ENCODE measurements at regions not wholly inside any gene's neighbourhood (a gene's known extent, or its start where the extent isn't known, plus 50 kb on each side); places are given as distances from the start of the nearest gene placed in this dataset.

GRCh38 chr2:177029501-177029900 lies 183.1 kb upstream of the HNRNPA3 start:
- H3K27ac ChIP-seq = no peak overlapping the region
- H3K4me1 ChIP-seq = no peaks in the 10 kb centered on the region
- H3K9me3 ChIP-seq = no peaks in the 10 kb centered on the region
- TF ChIP-seq CTCF (IDR thresholded peaks at IDR 0.05) = no peak
- no peaks in the 10 kb centered on the region for H3K36me3 ChIP-seq
- no peak for DNase-seq
- intact Hi-C loops (cut with DNase I) = no loop called here
- peaks cover 0 to 5% (median 0%) of the 10 kb centered on the region in 4 donors for H3K27me3 ChIP-seq
- WGBS, 2 donors = 17 to 21% methylated on average over 2 of the region's 2 CpGs
- no peak for ATAC-seq
- no peak overlapping the region for H3K4me3 ChIP-seq
- FAIRE-seq = no peak

GRCh38 chr2:177029901-177030300 lies 182.7 kb upstream of the HNRNPA3 start:
- peaks cover 0 to 5% (median 0%) of the 10 kb centered on the region in 4 donors for H3K27me3 ChIP-seq
- 87 to 93% methylated on average over 2 of the region's 2 CpGs for WGBS, 2 donors
- no peaks in the 10 kb centered on the region for H3K9me3 ChIP-seq
- intact Hi-C loops (cut with DNase I) = no loop called here
- DNase-seq (no peak), ATAC-seq (no peak), FAIRE-seq (no peak)
- no peak overlapping the region for H3K27ac ChIP-seq
- no peak overlapping the region for H3K4me3 ChIP-seq
- H3K36me3 ChIP-seq = no peaks in the 10 kb centered on the region
- no peaks in the 10 kb centered on the region for H3K4me1 ChIP-seq
- TF ChIP-seq CTCF (IDR thresholded peaks at IDR 0.05) = no peak

GRCh38 chr2:177030451-177031105 lies 182.0 kb upstream of the HNRNPA3 start:
- TF ChIP-seq CTCF (IDR thresholded peaks at IDR 0.05) = no peak
- Histone ChIP-seq H3K27ac (no peak overlapping the region), H3K9me3 (no peaks in the 10 kb centered on the region), H3K4me3 (no peak overlapping the region), H3K4me1 (no peaks in the 10 kb centered on the region), H3K36me3 (no peaks in the 10 kb centered on the region), H3K27me3 (peaks cover 0 to 5% (median 0%) of the 10 kb centered on the region in 4 donors)
- FAIRE-seq (no peak), ATAC-seq (no peak), DNase-seq (no peak)
- WGBS, 2 donors = 64% methylated on average over 9 of the region's 9 CpGs
- intact Hi-C loops (cut with DNase I) = no loop called here

GRCh38 chr2:177031438-177032180 lies 181.0 kb upstream of the HNRNPA3 start:
- Histone ChIP-seq H3K27me3 (peaks cover 0 to 9% (median 0%) of the 10 kb centered on the region in 4 donors), H3K4me1 (no peaks in the 10 kb centered on the region), H3K27ac (no peak overlapping the region), H3K36me3 (no peaks in the 10 kb centered on the region), H3K9me3 (no peaks in the 10 kb centered on the region), H3K4me3 (no peak overlapping the region)
- no peak for ATAC-seq
- no peak for DNase-seq
- WGBS, 2 donors = 54 to 63% methylated on average over 3 of the region's 3 CpGs
- intact Hi-C loops (cut with DNase I) = no loop called here
- TF ChIP-seq CTCF (IDR thresholded peaks at IDR 0.05) = no peak
- no peak for FAIRE-seq

- Histone ChIP-seq H3K36me3 (no peaks in the 10 kb centered on the region), H3K27ac (no peak overlapping the region), H3K4me1 (no peaks in the 10 kb centered on the region), H3K27me3 (peaks cover 0 to 8% (median 0%) of the 10 kb centered on the region in 4 donors), H3K4me3 (no peak overlapping the region), H3K9me3 (no peaks in the 10 kb centered on the region)
- intact Hi-C loops (cut with DNase I) = no loop called here
- TF ChIP-seq CTCF (IDR thresholded peaks at IDR 0.05) = no peak
- FAIRE-seq (no peak), DNase-seq (no peak), ATAC-seq (peak in 1 of 4 donors; percentile 11)
- whole genome bisulfite sequencing, 2 donors = 20 to 22% methylated on average over 3 of the region's 3 CpGs
Observed at GRCh38 chr2:177036747-177037146, 175.8 kb upstream of the HNRNPA3 start.

Measured in pancreas (tissue), 10 donors.